ENCODE measurements at regions not wholly inside any gene's neighbourhood (a gene's known extent, or its start where the extent isn't known, plus 50 kb on each side); places are given as distances from the start of the nearest gene placed in this dataset.

GRCh38 chr5:24388448-24388847, 256.3 kb downstream of the CDH10 start:
- Mint-ChIP-seq H3K4me3 (no peak overlapping the region), H3K36me3 (ENCODE audit: low read depth) (no peaks in the 10 kb centered on the region), H3K27me3 (ENCODE audit: insufficient read depth) (no peaks in the 10 kb centered on the region)

GRCh38 chr5:24389968-24390367, 254.8 kb downstream of the CDH10 start:
- no peak overlapping the region for H3K27ac Mint-ChIP-seq
- H3K36me3 Mint-ChIP-seq (ENCODE audit: low read depth): no peaks in the 10 kb centered on the region
- WGBS, 2 experiments (ENCODE audit: insufficient coverage in 1 of 2, insufficient read length in 1 of 2): 90% methylated on average over 2 to 4 of the region's 4 CpGs
- TF ChIP-seq CTCF (conservative IDR thresholded peaks at IDR 0.05): no peak
- H3K27me3 ChIP-seq (ENCODE audit: control insufficient read depth, insufficient read depth, low read length, poor library complexity, severe bottlenecking): no peaks in the 10 kb centered on the region
- no peak overlapping the region for H3K4me3 ChIP-seq (ENCODE audit: low read length)
- H3K9ac ChIP-seq (ENCODE audit: extremely low read depth, low read length, poor library complexity, severe bottlenecking): no peak overlapping the region
- H3K9me3 ChIP-seq (ENCODE audit: control insufficient read depth, low read length): no peaks in the 10 kb centered on the region
- no peak for DNase-seq
- no peaks in the 10 kb centered on the region for H3K36me3 ChIP-seq (ENCODE audit: control insufficient read depth, insufficient read depth, low read length)
- no peaks in the 10 kb centered on the region for H3K4me1 ChIP-seq (ENCODE audit: control insufficient read depth, insufficient read depth, low read length)
- H3K4me3 Mint-ChIP-seq: no peak overlapping the region
- no peak overlapping the region for H3K27ac ChIP-seq (ENCODE audit: low read depth, low read length)
- peaks cover 4% of the 10 kb centered on the region for H3K9me3 Mint-ChIP-seq
- H3K27me3 Mint-ChIP-seq (ENCODE audit: insufficient read depth): no peaks in the 10 kb centered on the region
- H3K4me1 Mint-ChIP-seq: peaks cover 3% of the 10 kb centered on the region

More at GRCh38 chr5:24388448-24388847, 256.3 kb downstream of the CDH10 start:
- Histone ChIP-seq H3K9ac (ENCODE audit: extremely low read depth, low read length, poor library complexity, severe bottlenecking) (no peak overlapping the region), H3K4me3 (ENCODE audit: low read length) (no peak overlapping the region), H3K27ac (ENCODE audit: low read depth, low read length) (no peak overlapping the region), H3K36me3 (ENCODE audit: control insufficient read depth, insufficient read depth, low read length) (no peaks in the 10 kb centered on the region), H3K9me3 (ENCODE audit: control insufficient read depth, low read length) (no peaks in the 10 kb centered on the region), H3K27me3 (ENCODE audit: control insufficient read depth, insufficient read depth, low read length, poor library complexity, severe bottlenecking) (no peaks in the 10 kb centered on the region), H3K4me1 (ENCODE audit: control insufficient read depth, insufficient read depth, low read length) (no peaks in the 10 kb centered on the region)
- Mint-ChIP-seq H3K9me3 (peaks cover 4% of the 10 kb centered on the region), H3K4me1 (peaks cover 5% of the 10 kb centered on the region), H3K27ac (no peak overlapping the region)
- WGBS, 2 experiments (ENCODE audit: insufficient coverage in 1 of 2, insufficient read length in 1 of 2): 92% methylated on average over 5 of the region's 5 CpGs
- TF ChIP-seq CTCF (conservative IDR thresholded peaks at IDR 0.05): no peak
- DNase-seq: no peak

- H3K9ac ChIP-seq (ENCODE audit: extremely low read depth, low read length, poor library complexity, severe bottlenecking): no peak overlapping the region
- H3K27me3 ChIP-seq (ENCODE audit: control insufficient read depth, insufficient read depth, low read length, poor library complexity, severe bottlenecking): no peaks in the 10 kb centered on the region
- no peaks in the 10 kb centered on the region for H3K27me3 Mint-ChIP-seq (ENCODE audit: insufficient read depth)
- H3K4me1 Mint-ChIP-seq: peaks cover 3% of the 10 kb centered on the region
- no peak overlapping the region for H3K4me3 ChIP-seq (ENCODE audit: low read length)
- peaks cover 9% of the 10 kb centered on the region for H3K9me3 Mint-ChIP-seq
- peaks cover 2% of the 10 kb centered on the region for H3K36me3 Mint-ChIP-seq (ENCODE audit: low read depth)
- no peak overlapping the region for H3K27ac Mint-ChIP-seq
- DNase-seq: no peak
- no peaks in the 10 kb centered on the region for H3K4me1 ChIP-seq (ENCODE audit: control insufficient read depth, insufficient read depth, low read length)
- WGBS, 2 experiments (ENCODE audit: insufficient coverage in 1 of 2, insufficient read length in 1 of 2): 93 to 95% methylated on average over 4 to 7 of the region's 7 CpGs
- no peaks in the 10 kb centered on the region for H3K36me3 ChIP-seq (ENCODE audit: control insufficient read depth, insufficient read depth, low read length)
- TF ChIP-seq CTCF (conservative IDR thresholded peaks at IDR 0.05): no peak
- H3K27ac ChIP-seq (ENCODE audit: low read depth, low read length): no peak overlapping the region
- no peak overlapping the region for H3K4me3 Mint-ChIP-seq
- H3K9me3 ChIP-seq (ENCODE audit: control insufficient read depth, low read length): peaks cover 5% of the 10 kb centered on the region
Observed at GRCh38 chr5:24391816-24392215, 253.0 kb downstream of the CDH10 start.

Data from endodermal cell (in vitro differentiated cells).